Mucosa of gallbladder (tissue), 1 donor: ENCODE measurements at regions not wholly inside any gene's neighbourhood (a gene's known extent, or its start where the extent isn't known, plus 50 kb on each side); places are given as distances from the start of the nearest gene placed in this dataset.

Source experiments
- DNase-seq: peaks from one replicate; pipeline ENCODE4 v3.0.0-alpha.2; 2020; ENCODE audit warnings: low spot score
- donor health status: DM: no; HTN: no; CAD: no.

GRCh38 chr13:29955137-29955650 is 104.8 kb upstream of the UBL3 start:
- no peak for DNase-seq

- no peak for DNase-seq
These were observed 103.9 kb upstream of the UBL3 start for GRCh38 chr13:29954082-29955028.

- DNase-seq: no peak
These were observed 103.1 kb upstream of the UBL3 start for GRCh38 chr13:29953542-29953941.

GRCh38 chr13:29952245-29952644 is 101.8 kb upstream of the UBL3 start:
- DNase-seq: no peak

GRCh38 chr13:29948791-29949190 is 98.4 kb upstream of the UBL3 start:
- DNase-seq: no peak

- DNase-seq: no peak
These were observed 97.8 kb upstream of the UBL3 start for GRCh38 chr13:29948244-29948643.

GRCh38 chr13:29947839-29948238 is 97.4 kb upstream of the UBL3 start:
- DNase-seq: no peak

- DNase-seq: peak; percentile 39
These were observed 95.7 kb upstream of the UBL3 start for GRCh38 chr13:29946093-29946492.

- DNase-seq: no peak
These were observed 93.3 kb upstream of the UBL3 start for GRCh38 chr13:29943686-29944085.

- DNase-seq: no peak
These were observed 92.9 kb upstream of the UBL3 start for GRCh38 chr13:29943273-29943672.

GRCh38 chr13:29940715-29941114 is 90.3 kb upstream of the UBL3 start:
- no peak for DNase-seq

GRCh38 chr13:29939158-29939557 is 88.7 kb upstream of the UBL3 start:
- DNase-seq: no peak

GRCh38 chr13:29937841-29938240 is 87.4 kb upstream of the UBL3 start:
- DNase-seq: no peak

GRCh38 chr13:29937379-29937778 is 87.0 kb upstream of the UBL3 start:
- DNase-seq: no peak

GRCh38 chr13:29936956-29937355 is 86.5 kb upstream of the UBL3 start:
- DNase-seq: no peak

GRCh38 chr13:29936051-29936813 is 85.8 kb upstream of the UBL3 start:
- DNase-seq: no peak

GRCh38 chr13:29935309-29935981 is 85.0 kb upstream of the UBL3 start:
- DNase-seq: no peak

- peak; percentile 60 for DNase-seq
These were observed 84.3 kb upstream of the UBL3 start for GRCh38 chr13:29934531-29935308.

GRCh38 chr13:29933401-29933800 is 83.0 kb upstream of the UBL3 start:
- no peak for DNase-seq

- DNase-seq: no peak
These were observed 81.3 kb upstream of the UBL3 start for GRCh38 chr13:29931696-29932095.
